ENCODE measurements at regions not wholly inside any gene's neighbourhood (a gene's known extent, or its start where the extent isn't known, plus 50 kb on each side); places are given as distances from the start of the nearest gene placed in this dataset.

GRCh38 chr2:221103930-221104329 lies 468.2 kb downstream of the EPHA4 start:
- ATAC-seq (ENCODE audit: low read depth), result no peak

GRCh38 chr2:221104361-221104811 lies 467.7 kb downstream of the EPHA4 start:
- peaks cover 6% of the 10 kb centered on the region for H3K27me3 Mint-ChIP-seq
- DNase-seq (ENCODE audit: low spot score in 2 of 2) (no peak), ATAC-seq (ENCODE audit: low read depth) (no peak)
- H3K36me3 Mint-ChIP-seq, result no peaks in the 10 kb centered on the region
- no peak overlapping the region for H3K27ac Mint-ChIP-seq
- H3K4me1 Mint-ChIP-seq, result peaks cover 3% of the 10 kb centered on the region
- peak overlapping the region; percentile 11 for H3K4me3 Mint-ChIP-seq
- no peaks in the 10 kb centered on the region for H3K9me3 Mint-ChIP-seq

More at GRCh38 chr2:221103930-221104329, 468.2 kb downstream of the EPHA4 start:
- peaks cover 3% of the 10 kb centered on the region for H3K4me1 Mint-ChIP-seq
- no peak overlapping the region for H3K27ac Mint-ChIP-seq
- no peaks in the 10 kb centered on the region for H3K36me3 Mint-ChIP-seq
- no peaks in the 10 kb centered on the region for H3K9me3 Mint-ChIP-seq
- no peak overlapping the region for H3K4me3 Mint-ChIP-seq
- peaks cover 6% of the 10 kb centered on the region for H3K27me3 Mint-ChIP-seq
- DNase-seq (ENCODE audit: low spot score in 2 of 2), result no peak

- H3K4me1 Mint-ChIP-seq, result peaks cover 3% of the 10 kb centered on the region
- DNase-seq (ENCODE audit: low spot score in 2 of 2), result no peak
- H3K27ac Mint-ChIP-seq, result no peak overlapping the region
Observed at GRCh38 chr2:221106241-221106640, 465.9 kb downstream of the EPHA4 start.

GRCh38 chr2:221107424-221107823 lies 464.7 kb downstream of the EPHA4 start:
- peaks cover 6% of the 10 kb centered on the region for H3K4me1 Mint-ChIP-seq
- no peak overlapping the region for H3K27ac Mint-ChIP-seq
- DNase-seq (ENCODE audit: low spot score in 2 of 2), result no peak
- no peak for ATAC-seq (ENCODE audit: low read depth)
- H3K36me3 Mint-ChIP-seq, result no peaks in the 10 kb centered on the region
- no peaks in the 10 kb centered on the region for H3K9me3 Mint-ChIP-seq
- H3K27me3 Mint-ChIP-seq, result peaks cover 6% of the 10 kb centered on the region
- no peak overlapping the region for H3K4me3 Mint-ChIP-seq

More at GRCh38 chr2:221106241-221106640, 465.9 kb downstream of the EPHA4 start:
- ATAC-seq (ENCODE audit: low read depth), result no peak
- no peaks in the 10 kb centered on the region for H3K9me3 Mint-ChIP-seq
- no peaks in the 10 kb centered on the region for H3K36me3 Mint-ChIP-seq
- peaks cover 6% of the 10 kb centered on the region for H3K27me3 Mint-ChIP-seq
- no peak overlapping the region for H3K4me3 Mint-ChIP-seq

GRCh38 chr2:221109552-221109951 lies 462.6 kb downstream of the EPHA4 start:
- Mint-ChIP-seq H3K27me3 (peaks cover 1% of the 10 kb centered on the region), H3K4me1 (peaks cover 3% of the 10 kb centered on the region), H3K4me3 (no peak overlapping the region), H3K36me3 (no peaks in the 10 kb centered on the region), H3K27ac (no peak overlapping the region), H3K9me3 (no peaks in the 10 kb centered on the region)
- no peak for DNase-seq (ENCODE audit: low spot score in 2 of 2)
- no peak for ATAC-seq (ENCODE audit: low read depth)

GRCh38 chr2:221111739-221112138 lies 460.4 kb downstream of the EPHA4 start:
- DNase-seq (ENCODE audit: low spot score in 2 of 2), result no peak
- Mint-ChIP-seq H3K27ac (no peak overlapping the region), H3K27me3 (peaks cover 1% of the 10 kb centered on the region), H3K4me3 (no peak overlapping the region), H3K4me1 (peaks cover 3% of the 10 kb centered on the region), H3K36me3 (no peaks in the 10 kb centered on the region), H3K9me3 (no peaks in the 10 kb centered on the region)
- no peak for ATAC-seq (ENCODE audit: low read depth)

- Mint-ChIP-seq H3K4me3 (no peak overlapping the region), H3K27ac (no peak overlapping the region), H3K36me3 (no peaks in the 10 kb centered on the region), H3K9me3 (no peaks in the 10 kb centered on the region), H3K4me1 (peaks cover 3% of the 10 kb centered on the region), H3K27me3 (peaks cover 1% of the 10 kb centered on the region)
- DNase-seq (ENCODE audit: low spot score in 2 of 2), result no peak
- ATAC-seq (ENCODE audit: low read depth), result no peak
Observed at GRCh38 chr2:221112744-221113143, 459.4 kb downstream of the EPHA4 start.

- no peak overlapping the region for H3K4me3 Mint-ChIP-seq
- no peaks in the 10 kb centered on the region for H3K27me3 Mint-ChIP-seq
Observed at GRCh38 chr2:221115944-221116343, 456.2 kb downstream of the EPHA4 start.

GRCh38 chr2:221120643-221121042 lies 451.5 kb downstream of the EPHA4 start:
- Mint-ChIP-seq H3K27ac (no peak overlapping the region), H3K4me1 (no peaks in the 10 kb centered on the region), H3K4me3 (no peak overlapping the region), H3K27me3 (no peaks in the 10 kb centered on the region), H3K36me3 (no peaks in the 10 kb centered on the region), H3K9me3 (no peaks in the 10 kb centered on the region)
- DNase-seq (ENCODE audit: low spot score in 2 of 2) (no peak), ATAC-seq (ENCODE audit: low read depth) (peak; percentile 46)

More at GRCh38 chr2:221115944-221116343, 456.2 kb downstream of the EPHA4 start:
- DNase-seq (ENCODE audit: low spot score in 2 of 2), result no peak
- no peaks in the 10 kb centered on the region for H3K36me3 Mint-ChIP-seq
- H3K27ac Mint-ChIP-seq, result no peak overlapping the region
- no peak for ATAC-seq (ENCODE audit: low read depth)
- H3K9me3 Mint-ChIP-seq, result no peaks in the 10 kb centered on the region
- H3K4me1 Mint-ChIP-seq, result peaks cover 3% of the 10 kb centered on the region

- H3K27me3 Mint-ChIP-seq, result no peaks in the 10 kb centered on the region
- no peaks in the 10 kb centered on the region for H3K4me1 Mint-ChIP-seq
- peaks cover 6% of the 10 kb centered on the region for H3K36me3 Mint-ChIP-seq
- ATAC-seq (ENCODE audit: low read depth), result no peak
- peaks cover 7% of the 10 kb centered on the region for H3K9me3 Mint-ChIP-seq
- DNase-seq (ENCODE audit: low spot score in 2 of 2), result no peak
- no peak overlapping the region for H3K27ac Mint-ChIP-seq
- no peak overlapping the region for H3K4me3 Mint-ChIP-seq
Observed at GRCh38 chr2:221123396-221123795, 448.7 kb downstream of the EPHA4 start.

- DNase-seq (ENCODE audit: low spot score in 2 of 2) (no peak), ATAC-seq (ENCODE audit: low read depth) (no peak)
- H3K27ac Mint-ChIP-seq, result no peak overlapping the region
- H3K36me3 Mint-ChIP-seq, result peaks cover 8% of the 10 kb centered on the region
- H3K4me1 Mint-ChIP-seq, result no peaks in the 10 kb centered on the region
- H3K27me3 Mint-ChIP-seq, result no peaks in the 10 kb centered on the region
- H3K9me3 Mint-ChIP-seq, result peaks cover 9% of the 10 kb centered on the region
- H3K4me3 Mint-ChIP-seq, result no peak overlapping the region
Observed at GRCh38 chr2:221124532-221125240, 447.4 kb downstream of the EPHA4 start.

- Mint-ChIP-seq H3K4me1 (no peaks in the 10 kb centered on the region), H3K9me3 (peaks cover 9% of the 10 kb centered on the region), H3K4me3 (no peak overlapping the region), H3K27ac (no peak overlapping the region), H3K36me3 (peaks cover 9% of the 10 kb centered on the region), H3K27me3 (no peaks in the 10 kb centered on the region)
- DNase-seq (ENCODE audit: low spot score in 2 of 2) (no peak), ATAC-seq (ENCODE audit: low read depth) (no peak)
Observed at GRCh38 chr2:221125691-221126090, 446.4 kb downstream of the EPHA4 start.

- DNase-seq (ENCODE audit: low spot score in 2 of 2), result no peak
- ATAC-seq (ENCODE audit: low read depth), result no peak
- Mint-ChIP-seq H3K27me3 (no peaks in the 10 kb centered on the region), H3K27ac (no peak overlapping the region), H3K36me3 (peaks cover 9% of the 10 kb centered on the region), H3K9me3 (peaks cover 9% of the 10 kb centered on the region), H3K4me1 (no peaks in the 10 kb centered on the region), H3K4me3 (no peak overlapping the region)
Observed at GRCh38 chr2:221129657-221130056, 442.4 kb downstream of the EPHA4 start.

GRCh38 chr2:221130431-221130830 lies 441.7 kb downstream of the EPHA4 start:
- H3K9me3 Mint-ChIP-seq, result peaks cover 9% of the 10 kb centered on the region
- H3K4me3 Mint-ChIP-seq, result no peak overlapping the region
- no peaks in the 10 kb centered on the region for H3K27me3 Mint-ChIP-seq
- H3K27ac Mint-ChIP-seq, result no peak overlapping the region
- H3K4me1 Mint-ChIP-seq, result no peaks in the 10 kb centered on the region
- no peak for ATAC-seq (ENCODE audit: low read depth)
- no peak for DNase-seq (ENCODE audit: low spot score in 2 of 2)
- peaks cover 9% of the 10 kb centered on the region for H3K36me3 Mint-ChIP-seq

- Mint-ChIP-seq H3K4me1 (peaks cover 4% of the 10 kb centered on the region), H3K27me3 (no peaks in the 10 kb centered on the region), H3K36me3 (peaks cover 2% of the 10 kb centered on the region), H3K27ac (no peak overlapping the region), H3K9me3 (peaks cover 2% of the 10 kb centered on the region), H3K4me3 (no peak overlapping the region)
- no peak for ATAC-seq (ENCODE audit: low read depth)
- no peak for DNase-seq (ENCODE audit: low spot score in 2 of 2)
Observed at GRCh38 chr2:221133941-221134340, 438.2 kb downstream of the EPHA4 start.

All from memory B cell (primary cell).